ENCODE measurements at regions not wholly inside any gene's neighbourhood (a gene's known extent, or its start where the extent isn't known, plus 50 kb on each side); places are given as distances from the start of the nearest gene placed in this dataset.

DNA sequence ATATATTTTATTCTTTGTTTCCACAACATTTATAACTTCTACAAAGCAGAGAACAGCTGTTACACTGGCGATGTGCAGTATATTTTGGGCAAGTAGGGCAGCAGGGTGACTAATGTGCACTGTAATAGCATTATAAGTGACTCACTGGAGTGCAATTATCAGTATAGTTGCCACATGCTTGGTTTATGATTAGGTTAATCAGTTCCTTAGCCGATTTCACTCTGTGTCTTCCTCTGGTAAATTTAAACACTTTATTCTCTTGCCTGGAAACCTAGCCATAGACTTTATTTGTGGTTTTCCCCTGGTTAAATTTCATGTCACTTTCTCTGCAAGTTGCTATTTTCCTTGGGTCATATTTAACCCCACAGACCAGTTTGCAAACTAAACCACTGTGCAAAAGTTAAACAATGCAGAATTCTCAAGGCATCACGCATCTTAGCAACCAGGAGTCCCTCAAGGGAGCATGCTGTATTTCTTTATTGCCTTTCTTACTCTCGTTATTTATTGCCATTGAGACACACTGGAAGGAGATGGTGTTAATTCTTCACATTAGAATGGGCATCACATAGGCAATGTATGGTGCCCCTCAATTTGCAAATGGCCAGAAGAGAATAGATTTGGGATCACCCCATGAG, 690.2 kb upstream of the DPPA4 start:
- ATAC-seq (no peak), DNase-seq (ENCODE audit: low spot score) (no peak)
- intact Hi-C loops (cut with DNase I) = no loop called here

DNA sequence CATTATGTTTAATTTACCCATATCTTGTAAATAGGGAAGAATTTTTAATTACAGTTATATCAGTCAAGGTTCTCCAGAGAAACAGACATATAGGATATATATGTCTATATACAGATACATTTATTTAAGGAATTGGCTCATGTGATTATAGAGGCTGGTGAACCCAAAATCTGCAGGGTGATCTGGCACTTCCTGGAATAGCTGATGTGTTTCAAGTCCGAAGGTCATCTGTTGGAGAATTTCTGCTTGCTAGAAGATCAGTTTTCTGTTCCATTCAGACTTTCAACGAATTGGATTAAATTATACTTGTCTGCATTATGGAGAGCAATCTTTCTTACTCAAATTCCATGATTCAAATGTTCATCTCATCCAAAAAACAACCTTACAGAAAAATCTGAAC, 694.6 kb upstream of the DPPA4 start:
- ATAC-seq (no peak), DNase-seq (ENCODE audit: low spot score) (no peak)
- intact Hi-C loops (cut with DNase I) = no loop called here

DNA sequence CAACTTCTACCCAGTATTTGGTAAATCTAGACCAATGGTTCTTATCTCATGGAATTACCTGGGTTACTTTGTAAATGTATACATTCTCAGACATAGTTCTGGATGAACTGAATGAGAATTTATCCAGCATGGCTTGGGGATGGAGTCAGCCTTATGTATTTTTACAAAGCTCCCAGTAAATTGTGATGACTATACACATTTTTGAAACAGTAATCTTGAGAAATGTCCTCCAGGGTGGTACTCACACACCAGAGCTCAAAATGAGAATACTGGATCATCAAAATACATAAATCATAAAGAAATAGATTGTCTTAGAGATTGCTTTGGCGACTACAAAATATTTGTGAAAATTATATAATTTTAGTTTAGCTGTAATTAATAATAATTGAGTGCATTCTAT, 722.1 kb upstream of the DPPA4 start:
- intact Hi-C loops (cut with DNase I) = no loop called here
- no peak for DNase-seq (ENCODE audit: low spot score)
- no peak for ATAC-seq

DNA sequence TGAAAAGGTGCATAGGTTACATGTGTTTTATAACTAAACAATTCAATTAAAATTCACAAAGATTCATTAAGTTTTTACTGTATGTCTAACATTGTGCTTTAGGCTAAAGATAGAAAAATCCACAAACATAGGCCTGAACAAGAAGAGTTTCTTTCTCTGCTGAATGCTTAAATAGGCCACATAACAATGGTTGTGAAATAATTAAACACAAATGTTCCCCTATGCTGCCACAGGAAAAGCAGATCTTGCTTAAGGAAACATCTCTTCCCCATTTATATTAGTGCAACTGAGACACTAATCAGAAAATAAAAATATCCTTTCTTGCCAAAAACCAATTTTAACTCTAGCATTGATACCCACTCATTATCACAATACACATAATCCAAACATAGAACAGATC, 725.4 kb upstream of the DPPA4 start:
- intact Hi-C loops (cut with DNase I) = no loop called here
- no peak for ATAC-seq
- DNase-seq (ENCODE audit: low spot score) = no peak

DNA sequence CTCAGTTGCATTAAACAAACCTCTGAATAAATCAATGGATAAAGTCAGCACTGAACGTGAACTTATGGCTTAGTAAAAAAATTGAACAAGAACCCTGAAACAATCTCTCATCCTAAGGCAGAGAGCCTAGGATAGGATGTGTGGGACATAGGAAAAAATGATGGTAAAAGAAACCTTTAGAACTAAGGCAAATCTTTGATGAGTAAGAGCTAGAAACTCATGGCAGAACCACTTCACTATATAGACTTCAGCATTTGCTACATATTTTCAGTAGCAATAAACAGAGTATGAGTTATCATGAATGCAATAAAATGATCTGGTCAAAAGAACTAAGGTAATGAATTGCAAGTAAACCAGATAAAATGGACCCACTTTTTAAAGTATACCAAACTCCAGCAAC, 725.8 kb upstream of the DPPA4 start:
- intact Hi-C loops (cut with DNase I) = no loop called here
- no peak for ATAC-seq
- DNase-seq (ENCODE audit: low spot score) = no peak

DNA sequence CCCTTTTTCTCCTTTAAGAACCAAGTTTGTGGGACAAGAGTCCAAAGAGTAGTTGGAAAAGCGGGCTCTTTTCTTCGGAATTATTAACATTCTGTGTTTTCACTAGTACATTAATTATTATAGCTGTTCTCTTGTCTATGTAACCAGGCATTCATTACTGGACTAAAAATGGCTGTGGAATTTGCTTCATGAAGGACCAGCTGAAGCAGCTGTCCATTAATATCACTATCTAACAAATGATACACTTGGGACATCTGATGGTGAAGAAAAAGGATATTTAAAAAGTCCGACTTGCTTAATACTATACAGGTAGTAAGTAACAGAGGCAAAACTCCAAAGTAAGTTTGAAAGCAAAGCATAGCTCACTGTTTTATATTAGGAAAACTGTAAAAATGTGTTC, 728.9 kb upstream of the DPPA4 start:
- intact Hi-C loops (cut with DNase I) = no loop called here
- no peak for ATAC-seq
- DNase-seq (ENCODE audit: low spot score) = no peak

DNA sequence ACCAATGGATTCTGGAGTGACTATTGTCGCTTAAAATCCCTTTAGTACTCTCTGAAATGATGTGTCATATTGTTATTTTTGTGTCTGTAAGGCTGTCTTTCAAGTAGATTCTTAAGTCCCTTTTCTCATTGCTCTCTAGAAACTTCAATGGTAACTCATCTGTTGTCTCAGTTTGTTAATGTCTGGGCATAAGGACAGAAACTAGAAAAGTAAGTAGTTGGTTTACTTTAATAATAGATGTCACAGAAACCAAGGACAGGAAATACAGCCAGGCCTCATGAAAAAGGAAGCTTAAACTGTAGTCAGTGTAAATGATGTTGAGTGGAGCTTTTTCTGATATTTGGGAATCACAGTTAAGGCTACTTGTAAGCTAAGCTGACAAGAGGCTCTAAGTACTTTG, 730.2 kb upstream of the DPPA4 start:
- intact Hi-C loops (cut with DNase I) = no loop called here
- no peak for DNase-seq (ENCODE audit: low spot score)

DNA sequence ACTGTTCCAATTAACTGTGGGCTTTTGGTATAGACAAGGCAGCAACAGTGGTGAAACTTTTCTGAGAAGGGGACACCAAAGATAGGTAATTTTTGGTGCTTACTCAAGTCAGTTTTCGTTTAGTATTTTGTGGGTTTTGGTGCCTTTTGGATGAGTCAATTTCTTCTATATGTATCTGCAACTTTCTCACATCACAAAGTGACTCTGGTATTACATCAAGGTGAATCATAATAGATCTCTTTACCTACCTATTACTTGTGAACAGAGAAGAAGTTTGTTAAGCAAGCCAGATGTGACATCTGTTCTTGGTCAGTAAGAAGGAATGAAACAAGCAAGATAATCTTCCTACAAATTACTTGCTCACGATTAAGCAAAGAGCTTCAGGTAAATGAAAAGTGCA, 732.4 kb upstream of the DPPA4 start:
- no peak for ATAC-seq
- no peak for DNase-seq (ENCODE audit: low spot score)
- intact Hi-C loops (cut with DNase I) = no loop called here

More for the DNA sequence above, 730.2 kb upstream of the DPPA4 start:
- ATAC-seq = no peak

DNA sequence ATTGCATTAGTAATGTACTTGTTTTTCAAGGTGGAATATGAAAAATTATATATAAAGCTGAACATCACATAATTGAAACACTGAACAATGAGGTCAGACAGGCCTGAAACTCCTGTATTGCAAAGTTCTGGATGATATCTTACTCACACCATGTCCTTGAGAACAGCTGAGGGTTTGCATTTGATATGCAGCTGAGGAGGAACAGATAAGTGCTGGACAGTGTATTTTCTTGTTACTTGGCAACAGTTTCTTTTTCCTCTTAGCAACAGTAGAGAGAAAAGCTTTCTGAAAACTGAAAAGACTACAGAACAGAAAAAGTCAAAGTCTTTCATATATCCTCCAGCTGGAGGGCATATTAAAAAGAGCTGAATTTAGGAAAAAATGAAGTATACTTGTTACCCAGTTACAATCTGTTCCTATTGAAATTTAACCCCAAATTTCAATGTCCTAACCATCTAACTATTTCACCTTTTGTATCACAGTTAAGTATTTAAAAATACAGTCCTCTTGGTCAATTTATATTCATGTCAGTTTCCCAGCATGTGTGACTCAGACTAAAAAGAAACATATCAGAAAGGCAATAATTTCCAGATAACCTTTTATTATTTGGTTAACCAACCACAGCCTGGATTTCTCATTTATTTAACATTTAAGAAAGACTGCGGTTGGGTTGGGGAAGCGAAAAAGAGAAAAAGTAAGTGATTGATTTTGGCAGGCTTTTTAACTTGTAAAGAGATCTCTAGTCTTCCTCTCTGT, 733.0 kb upstream of the DPPA4 start:
- ATAC-seq (no peak), DNase-seq (ENCODE audit: low spot score) (no peak)
- intact Hi-C loops (cut with DNase I) = no loop called here

DNA sequence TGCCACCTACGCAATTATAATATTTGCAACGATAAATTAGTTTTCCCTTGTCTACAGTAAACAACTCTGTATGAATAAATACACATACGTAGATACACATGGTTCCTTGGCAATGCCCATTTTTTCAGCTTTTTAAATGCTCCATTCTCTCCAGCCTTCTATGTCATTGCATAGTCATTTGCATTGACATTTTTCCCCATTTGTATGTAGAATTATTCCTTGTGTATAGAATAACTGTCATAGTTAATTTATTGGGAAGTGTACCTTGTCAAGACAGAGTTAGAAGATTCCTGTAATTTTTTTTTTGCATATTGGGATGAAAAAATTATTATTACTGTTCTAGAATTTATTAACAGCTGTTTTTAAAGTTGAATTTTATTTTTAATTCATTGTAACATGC, 736.7 kb upstream of the DPPA4 start:
- DNase-seq (ENCODE audit: low spot score) (no peak), ATAC-seq (no peak)
- intact Hi-C loops (cut with DNase I) = no loop called here

DNA sequence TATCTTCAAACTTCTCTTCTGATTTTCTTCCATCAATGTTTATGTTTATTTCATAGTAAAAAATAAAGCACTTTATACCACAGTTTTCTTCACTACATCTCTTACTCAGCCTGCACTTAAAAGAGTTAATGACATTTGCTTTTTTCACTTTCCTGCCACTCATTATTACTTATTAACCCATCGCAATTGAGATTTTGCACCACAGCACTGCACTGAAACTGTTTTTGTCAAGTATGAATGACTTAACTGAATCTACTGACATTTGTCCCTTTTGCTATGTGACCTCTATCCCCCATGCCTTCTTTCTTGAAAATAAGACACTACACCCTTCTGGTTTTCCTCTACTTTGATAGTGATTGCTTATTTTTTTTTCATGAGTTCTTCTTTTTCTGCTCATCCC, 739.7 kb upstream of the DPPA4 start:
- no peak for ATAC-seq
- intact Hi-C loops (cut with DNase I) = no loop called here
- DNase-seq (ENCODE audit: low spot score) = no peak

DNA sequence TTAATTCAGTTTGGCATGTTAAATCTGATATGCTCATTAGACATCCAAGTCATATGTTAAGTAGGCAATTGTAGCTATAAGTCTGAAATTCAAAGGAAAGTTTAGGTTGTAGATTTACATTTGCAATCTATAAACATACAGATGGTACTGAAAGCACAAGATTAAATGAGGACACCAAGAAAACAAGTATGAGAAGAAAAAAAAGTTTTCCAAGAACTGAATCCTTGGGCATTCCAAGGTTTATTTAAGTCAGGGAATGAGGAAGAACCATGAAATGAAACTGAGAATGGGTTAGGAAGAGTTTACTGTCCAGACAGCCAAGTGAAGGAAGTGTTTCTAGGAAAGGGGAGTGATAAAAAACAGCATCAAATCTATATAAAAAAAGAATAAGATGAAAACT, 756.1 kb upstream of the DPPA4 start:
- intact Hi-C loops (cut with DNase I) = no loop called here
- no peak for ATAC-seq
- no peak for DNase-seq (ENCODE audit: low spot score)

DNA sequence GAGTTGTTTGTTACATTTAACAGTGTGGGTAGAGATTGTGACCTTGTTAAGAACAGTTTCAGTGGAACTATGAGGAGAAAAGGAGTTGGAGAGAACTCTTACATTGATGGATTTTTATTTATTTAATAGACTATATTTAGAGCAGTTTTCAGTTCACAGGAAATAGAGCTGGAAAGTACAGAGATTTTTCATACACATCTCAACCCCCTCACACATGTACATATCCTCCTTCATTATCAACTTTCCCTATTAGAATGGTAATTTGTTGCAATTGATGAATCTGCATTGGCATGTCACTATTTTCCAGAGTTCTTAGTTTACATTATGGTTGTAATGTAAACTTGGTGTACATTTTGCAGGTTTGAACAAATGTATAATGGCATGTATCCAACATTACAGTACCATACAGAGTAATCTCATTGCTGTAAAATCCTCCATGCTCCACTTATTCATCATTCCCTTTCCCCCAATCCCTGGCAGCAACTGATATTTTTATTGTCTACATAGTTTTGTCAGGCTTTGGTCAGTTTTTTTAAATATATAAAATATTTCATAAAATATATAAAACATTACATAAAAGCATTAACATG, 756.6 kb upstream of the DPPA4 start:
- no peak for DNase-seq (ENCODE audit: low spot score)
- ATAC-seq = no peak
- intact Hi-C loops (cut with DNase I) = no loop called here

DNA sequence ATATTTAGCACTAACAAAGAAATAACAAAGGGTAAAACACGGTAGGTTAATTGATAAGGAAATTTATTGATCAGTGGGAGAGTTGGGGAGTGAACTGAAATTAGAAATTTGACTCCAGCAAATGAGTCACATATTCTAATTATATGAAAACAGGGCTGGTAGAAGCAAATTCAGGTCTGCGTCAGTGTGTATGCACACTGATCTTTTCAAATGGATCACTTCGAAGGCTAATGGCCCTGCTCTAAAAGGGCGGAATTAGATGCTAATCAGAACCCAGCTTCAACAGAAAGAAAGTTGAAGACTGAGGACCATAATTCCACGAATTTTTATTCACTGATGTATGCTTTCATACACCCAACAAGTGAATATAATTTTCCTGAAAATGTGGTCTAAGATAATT, 762.4 kb upstream of the DPPA4 start:
- no peak for ATAC-seq
- no peak for DNase-seq (ENCODE audit: low spot score)
- intact Hi-C loops (cut with DNase I) = no loop called here

DNA sequence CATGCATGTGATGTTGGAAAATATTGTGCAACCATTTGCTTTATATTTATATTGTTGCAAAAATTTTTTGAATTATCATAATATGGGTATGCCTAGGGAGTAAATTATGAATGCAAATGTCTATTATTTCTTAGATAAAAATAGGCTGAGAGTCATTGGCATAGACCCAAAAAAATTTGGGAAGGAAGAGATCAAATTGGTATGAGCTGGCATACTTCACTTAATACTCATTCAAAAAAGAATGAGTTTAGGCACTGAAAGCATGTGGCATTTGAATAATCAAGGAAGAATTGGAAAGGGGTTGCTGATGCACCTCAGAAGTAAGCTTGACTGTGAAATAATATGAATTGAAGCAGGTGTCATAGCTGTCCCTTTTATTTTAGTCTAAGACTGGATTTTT, 764.0 kb upstream of the DPPA4 start:
- DNase-seq (ENCODE audit: low spot score) (no peak), ATAC-seq (no peak)
- intact Hi-C loops (cut with DNase I) = no loop called here

DNA sequence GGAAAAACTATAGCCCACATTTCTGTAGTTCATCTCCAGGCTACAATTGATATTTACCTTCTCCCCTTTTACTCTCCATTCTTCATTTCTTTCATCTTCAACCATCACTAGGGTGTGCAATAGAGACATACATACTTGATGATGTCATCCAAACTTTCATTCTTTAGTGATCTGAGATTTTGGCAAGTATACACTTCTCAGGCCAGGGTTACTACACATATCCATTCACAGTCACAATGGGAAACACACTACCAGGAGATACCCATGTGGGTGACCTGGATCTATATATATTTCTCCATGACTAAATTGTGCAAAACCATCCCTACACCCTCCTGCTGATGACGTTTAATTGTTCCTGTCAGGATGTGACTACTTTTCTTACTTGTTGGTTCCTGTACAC, 769.5 kb upstream of the DPPA4 start:
- intact Hi-C loops (cut with DNase I) = no loop called here
- DNase-seq (ENCODE audit: low spot score) (no peak), ATAC-seq (no peak)

DNA sequence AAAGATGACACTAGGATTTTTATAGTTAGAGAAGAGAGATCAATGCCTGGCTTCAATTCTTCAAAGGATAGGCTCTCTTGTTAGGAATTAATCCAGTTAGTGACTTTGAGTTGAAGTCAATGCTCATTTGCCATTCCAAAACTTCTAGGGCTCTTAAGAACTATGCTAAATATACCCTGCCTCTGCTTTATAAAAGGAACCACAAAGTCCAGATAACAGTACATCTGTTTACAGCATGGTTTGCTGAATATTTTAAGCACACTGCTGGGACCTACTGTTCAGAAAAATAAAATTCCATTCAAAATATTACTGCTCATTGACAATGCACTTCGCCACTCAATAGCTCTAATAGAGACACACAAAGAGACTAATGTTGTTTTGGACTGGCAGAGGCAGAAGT, 786.6 kb upstream of the DPPA4 start:
- DNase-seq (ENCODE audit: low spot score) = no peak
- intact Hi-C loops (cut with DNase I) = no loop called here
- no peak for ATAC-seq

DNA sequence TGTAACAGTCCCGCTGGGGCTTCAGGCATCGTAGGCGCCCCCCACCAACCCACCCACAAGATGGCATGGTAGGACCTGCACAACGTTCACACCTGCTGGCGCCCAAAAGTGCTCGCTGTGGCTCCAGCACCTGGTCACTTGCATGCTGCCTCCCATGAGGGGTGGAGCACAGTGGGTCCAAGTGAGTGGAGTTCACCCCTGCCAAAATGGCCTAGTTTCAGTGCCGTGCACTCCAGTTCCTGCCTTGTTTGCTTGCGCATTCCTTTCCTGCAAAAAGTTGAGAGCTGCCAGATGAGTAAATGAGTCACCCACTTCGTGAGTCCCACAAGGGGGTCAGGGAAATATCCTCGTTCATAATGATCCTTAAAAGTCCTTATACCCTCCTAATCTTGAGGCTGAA, 788.7 kb upstream of the DPPA4 start:
- intact Hi-C loops (cut with DNase I) = no loop called here
- ATAC-seq (no peak), DNase-seq (ENCODE audit: low spot score) (no peak)

DNA sequence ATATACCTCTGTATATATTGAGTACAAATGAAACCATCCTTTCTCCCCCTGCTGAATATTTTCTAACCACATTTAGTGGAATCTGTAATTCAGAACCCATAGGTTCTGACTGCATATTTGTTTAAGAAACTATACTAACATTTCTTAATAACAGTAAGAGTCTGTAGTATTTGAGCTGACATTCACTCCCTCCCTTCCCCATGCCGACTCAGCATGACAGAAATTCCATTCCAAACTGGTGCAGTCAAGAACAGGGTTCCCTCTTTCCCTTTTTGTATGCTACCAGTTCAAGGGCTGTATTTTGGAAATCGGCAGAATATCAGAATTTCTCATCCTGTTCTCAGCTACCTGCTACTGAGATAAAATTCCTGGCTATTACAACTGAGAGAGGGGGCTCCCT, 796.6 kb upstream of the DPPA4 start:
- no peak for ATAC-seq
- intact Hi-C loops (cut with DNase I) = no loop called here
- DNase-seq (ENCODE audit: low spot score) = no peak

DNA sequence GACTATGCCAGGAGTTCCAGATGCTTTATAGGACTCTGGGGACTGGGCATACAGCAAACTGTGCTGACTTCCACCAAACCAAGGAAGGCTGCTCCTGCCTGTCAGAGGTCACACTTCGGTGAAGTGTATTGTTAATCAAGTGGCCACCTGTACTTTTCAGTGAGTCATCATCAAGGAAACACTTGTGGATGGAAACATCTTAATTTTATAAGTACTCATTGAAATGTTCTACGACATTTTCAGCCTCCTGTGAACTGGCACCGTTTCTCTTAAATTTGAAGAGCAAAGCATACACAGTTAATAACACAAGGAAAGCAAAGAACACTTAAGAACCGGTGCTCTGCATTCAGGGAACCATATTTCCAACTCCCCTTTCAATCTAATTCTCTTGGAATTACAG, 801.7 kb upstream of the DPPA4 start:
- intact Hi-C loops (cut with DNase I) = no loop called here
- no peak for DNase-seq (ENCODE audit: low spot score)
- ATAC-seq = no peak

DNA sequence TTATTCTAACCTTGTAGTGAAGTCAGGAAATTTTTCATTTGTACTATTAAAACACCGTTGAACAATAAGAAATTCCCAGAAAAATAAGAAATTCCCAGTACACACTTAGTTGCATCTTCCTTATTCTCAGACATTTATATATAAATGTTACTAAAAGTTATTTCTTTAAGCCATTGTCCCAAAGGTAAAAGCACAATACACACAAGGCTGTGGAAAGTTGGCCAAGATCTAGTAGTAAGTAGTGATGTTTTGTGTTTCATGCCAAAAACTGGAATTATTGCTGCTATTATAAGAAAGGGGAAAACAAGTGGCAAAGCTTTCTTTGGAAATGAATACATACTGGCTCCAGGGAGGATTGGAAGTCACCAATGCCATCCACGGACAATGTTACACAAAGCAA, 802.5 kb upstream of the DPPA4 start:
- intact Hi-C loops (cut with DNase I) = no loop called here
- DNase-seq (ENCODE audit: low spot score) = no peak
- no peak for ATAC-seq
